ENCODE measurements at regions not wholly inside any gene's neighbourhood (a gene's known extent, or its start where the extent isn't known, plus 50 kb on each side); places are given as distances from the start of the nearest gene placed in this dataset.

- no peak for TF ChIP-seq EZH2phosphoT487 (IDR thresholded peaks at IDR 0.05; ENCODE audit: borderline replicate concordance, low read depth)
- TF ChIP-seq, protein P1, sequence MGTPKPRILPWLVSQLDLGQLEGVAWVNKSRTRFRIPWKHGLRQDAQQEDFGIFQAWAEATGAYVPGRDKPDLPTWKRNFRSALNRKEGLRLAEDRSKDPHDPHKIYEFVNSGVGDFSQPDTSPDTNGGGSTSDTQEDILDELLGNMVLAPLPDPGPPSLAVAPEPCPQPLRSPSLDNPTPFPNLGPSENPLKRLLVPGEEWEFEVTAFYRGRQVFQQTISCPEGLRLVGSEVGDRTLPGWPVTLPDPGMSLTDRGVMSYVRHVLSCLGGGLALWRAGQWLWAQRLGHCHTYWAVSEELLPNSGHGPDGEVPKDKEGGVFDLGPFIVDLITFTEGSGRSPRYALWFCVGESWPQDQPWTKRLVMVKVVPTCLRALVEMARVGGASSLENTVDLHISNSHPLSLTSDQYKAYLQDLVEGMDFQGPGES (IDR thresholded peaks at IDR 0.05; ENCODE audit: low read depth, low read length) = no peak
- no peak for TF ChIP-seq RXRA (IDR thresholded peaks at IDR 0.05; ENCODE audit: borderline replicate concordance, low read depth)
Observed at GRCh38 chr1:98232678-98233077, 311.8 kb upstream of the DPYD start (continued).

GRCh38 chr1:98222706-98223105 lies 301.9 kb upstream of the DPYD start:
- WGBS (ENCODE audit: low lambda C conversion rate) = 80% methylated on average over 1 of the region's 1 CpG
- Histone ChIP-seq H3F3A (replicated peaks; ENCODE audit: insufficient read depth) (peaks cover 9% of the 10 kb centered on the region), H3K4me3 (ENCODE audit: low read depth in 2 of 2, low read length in 1 of 2) (no peak overlapping the region)

More at GRCh38 chr1:98222706-98223105, 301.9 kb upstream of the DPYD start:
- Histone ChIP-seq H3K9me2 (no peaks in the 10 kb centered on the region), H3K4me1 (ENCODE audit: control insufficient read depth in 1 of 2, insufficient read depth in 2 of 2, low read depth in 1 of 2, low read length in 1 of 2) (peaks cover 3 to 6% of the 10 kb centered on the region in 2 experiments; a peak in 3 of 4 replicates), H4K20me1 (ENCODE audit: insufficient read depth) (no peaks in the 10 kb centered on the region), H3K27ac (ENCODE audit: low read depth in 2 of 2, low read length in 1 of 2) (no peak overlapping the region), H3K9ac (no peak overlapping the region), H3K4me2 (no peak overlapping the region), H3K79me2 (ENCODE audit: insufficient read depth) (no peaks in the 10 kb centered on the region), H3K9me3 (peaks cover 4% of the 10 kb centered on the region; the same call in 1 of the 2 replicates), H3K27me3 (ENCODE audit: insufficient read depth) (no peaks in the 10 kb centered on the region), H2AFZ (ENCODE audit: low read depth) (0 out of 2 replicates have a peak overlapping the region, but pooled peaks have one; percentile 46), H3K36me3 (replicated peaks in 1 of 2; ENCODE audit: control insufficient read depth in 1 of 2, insufficient read depth in 2 of 2, low read length in 1 of 2) (no peaks in the 10 kb centered on the region)
- ChIA-PET POLR2A (no interaction called here), CTCF (no interaction called here)
- TF ChIP-seq USF2 (IDR thresholded peaks at IDR 0.05; ENCODE audit: borderline replicate concordance, low read depth, low read length) = no peak
- TF ChIP-seq EP300 (IDR thresholded peaks at IDR 0.05; ENCODE audit: borderline replicate concordance in 1 of 2, low read depth in 1 of 2, low read length in 1 of 2) = no peak
- TF ChIP-seq SMC3 (IDR thresholded peaks at IDR 0.05; ENCODE audit: low read depth, low read length) = no peak
- no peak for TF ChIP-seq EZH2phosphoT487 (IDR thresholded peaks at IDR 0.05; ENCODE audit: borderline replicate concordance, low read depth)
- no peak for TF ChIP-seq ELF1 (IDR thresholded peaks at IDR 0.05)
- TF ChIP-seq JUND (IDR thresholded peaks at IDR 0.05) = no peak
- TF ChIP-seq RFX5 (IDR thresholded peaks at IDR 0.05; ENCODE audit: low read length) = no peak
- TF ChIP-seq MXI1 (IDR thresholded peaks at IDR 0.05; ENCODE audit: low read depth, low read length) = no peak
- no peak for TF ChIP-seq PBX3 (IDR thresholded peaks at IDR 0.05)
- TF ChIP-seq MAX (IDR thresholded peaks at IDR 0.05; ENCODE audit: low read depth) = no peak
- TF ChIP-seq FOXM1 (IDR thresholded peaks at IDR 0.05; ENCODE audit: low read depth) = no peak
- TF ChIP-seq MEF2A (IDR thresholded peaks at IDR 0.05; ENCODE audit: borderline replicate concordance, low read depth) = no peak
- DNase-seq = no peak
